PC-9 (cell line): ENCODE measurements at regions not wholly inside any gene's neighbourhood (a gene's known extent, or its start where the extent isn't known, plus 50 kb on each side); places are given as distances from the start of the nearest gene placed in this dataset.

ENCODE experiments used
- BruUV-seq: library from RNA; stranded (reverse); fragments of 400-500 nt; replicated peaks from 2 replicates; lab custom pipeline; 2021; lab: Mats Ljungman, UMichigan
- CTCF ChIA-PET: fragments of 300-600 bp; sonication (Branson Sonifier 250); formaldehyde crosslinking; loops from one replicate; lab custom pipeline; 2022; ENCODE audit warnings: antibody characterized with exemption; lab: Charles Lee
- POLR2A ChIA-PET: fragments of 300-600 bp; sonication (Branson Sonifier 250); formaldehyde crosslinking; loops from one replicate; lab custom pipeline; 2022; ENCODE audit warnings: antibody characterized with exemption; ENCODE audit not compliant: unreplicated experiment; lab: Charles Lee
- DNase-seq, 2 experiments: peaks; one replicate each; pipeline versions ENCODE4 v3.0.0 to v3.0.0-alpha.2; 2015 to 2022; ENCODE audit warnings: mixed read lengths in 1 of 2
- H2AFZ ChIP-seq: fragments of 200-600 bp; sonication (generic); 2 replicates; pipeline ENCODE4 v1.8.1; 2017; ENCODE audit warnings: antibody characterized with exemption
- H3F3A ChIP-seq: fragments of 200-600 bp; sonication (generic); 2 replicates; pipeline ENCODE4 v1.8.1; 2017; ENCODE audit warnings: antibody characterized with exemption, mild to moderate bottlenecking, low read depth; ENCODE audit not compliant: insufficient read depth
- H3K27ac ChIP-seq: fragments of 200-600 bp; sonication (generic); 2 replicates; pipeline ENCODE4 v1.6.1; 2016; ENCODE audit warnings: mixed run types
- H3K27me3 ChIP-seq: fragments of 200-600 bp; sonication (generic); 2 replicates; pipeline ENCODE4 v1.6.1; 2016; ENCODE audit warnings: low read depth, mixed run types; ENCODE audit not compliant: insufficient read depth
- H3K36me3 ChIP-seq: fragments of 200-600 bp; sonication (generic); 2 replicates; pipeline ENCODE4 v1.6.1; 2016; ENCODE audit warnings: low read depth, mixed run types
- H3K4me1 ChIP-seq: fragments of 200-600 bp; sonication (generic); replicated peaks from 2 replicates; pipeline ENCODE4 v1.6.1; 2016; ENCODE audit warnings: mixed run types; ENCODE audit not compliant: insufficient read depth
- H3K4me2 ChIP-seq: fragments of 200-600 bp; sonication (generic); 2 replicates; pipeline ENCODE4 v1.6.1; 2017; ENCODE audit warnings: mixed run types
- H3K4me3 ChIP-seq: fragments of 200-600 bp; sonication (generic); 2 replicates; pipeline ENCODE4 v1.6.1; 2016; ENCODE audit warnings: mixed run types
- H3K79me2 ChIP-seq: fragments of 200-600 bp; sonication (generic); 2 replicates; pipeline ENCODE4 v1.6.1; 2017; ENCODE audit warnings: low read depth, mixed run types
- H3K9me2 ChIP-seq: fragments of 200-600 bp; sonication (generic); 2 replicates; pipeline ENCODE4 v1.8.1; 2017; ENCODE audit warnings: mild to moderate bottlenecking; ENCODE audit not compliant: insufficient read depth
- H3K9me3 ChIP-seq: fragments of 200-600 bp; sonication (generic); 2 replicates; pipeline ENCODE4 v1.8.1; 2016; ENCODE audit warnings: low read depth; ENCODE audit not compliant: insufficient read depth
- H4K20me1 ChIP-seq: fragments of 200-600 bp; sonication (generic); 2 replicates; pipeline ENCODE4 v1.8.1; 2017; ENCODE audit not compliant: insufficient read depth
- EZH2 ChIP-seq: fragments of 200-600 bp; sonication (generic); IDR thresholded peaks from 2 replicates; pipeline ENCODE4 v1.8.0; 2017; ENCODE audit warnings: antibody characterized with exemption, low read depth
- intact Hi-C: fragments of 100-400 bp; cut with micrococcal nuclease; formaldehyde crosslinking; loops from one replicate; pipeline ENCODE4 v1.10.0; 2022; ENCODE audit not compliant: unreplicated experiment
- TF ChIP-seq, protein P1 (sequence below): fragments of 200-600 bp; sonication (generic); conservative IDR thresholded peaks from 2 replicates; pipeline ENCODE4 v1.6.1; 2017; ENCODE audit warnings: mixed run types, antibody characterized with exemption, mild to moderate bottlenecking, moderate library complexity

DNA sequence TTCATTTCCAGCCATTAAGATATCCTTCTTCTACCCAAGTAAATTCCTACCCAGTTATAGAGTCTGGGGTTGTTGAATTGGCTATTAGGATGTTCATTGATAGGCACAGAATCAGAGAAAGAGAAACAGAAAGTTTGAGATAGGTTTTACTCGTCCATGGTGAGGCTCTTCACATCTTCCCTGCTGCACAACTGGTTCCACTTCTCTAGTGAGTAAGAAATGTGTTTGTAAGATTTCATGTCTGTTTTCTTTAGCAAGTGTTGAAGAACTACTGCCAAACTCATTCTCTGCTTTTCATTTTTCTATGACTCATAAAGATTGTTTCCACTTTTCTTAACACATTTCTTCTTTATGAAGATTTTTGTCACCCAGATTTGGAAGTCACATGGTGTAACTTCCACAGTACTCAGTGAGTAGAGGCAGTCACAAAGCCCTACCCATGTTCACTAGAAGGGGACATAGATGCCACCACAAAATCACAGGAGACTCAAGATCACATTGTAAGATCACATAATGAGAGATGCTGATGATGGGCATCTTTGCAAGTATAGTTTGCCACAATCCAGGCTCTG lies 152.3 kb downstream of the SNX7 start:
- H4K20me1 ChIP-seq, result no peaks in the 10 kb centered on the region
- intact Hi-C loops, result no loop called here
- no peaks in the 10 kb centered on the region for H3K4me1 ChIP-seq
- H3K9me3 ChIP-seq, result no peaks in the 10 kb centered on the region; the same call in 1 of the 2 replicates
- CTCF ChIA-PET, result no interaction called here
- POLR2A ChIA-PET, result no interaction called here
- no peak for DNase-seq
- no peak overlapping the region for H3K4me3 ChIP-seq
- H3K9me2 ChIP-seq, result no peaks in the 10 kb centered on the region
- no peak overlapping the region for H3K27ac ChIP-seq
- no peaks in the 10 kb centered on the region for H3K36me3 ChIP-seq
- no peak overlapping the region for H2AFZ ChIP-seq
- no peaks in the 10 kb centered on the region for H3K27me3 ChIP-seq
- no TSS peak for BruUV-seq
- H3F3A ChIP-seq, result no peaks in the 10 kb centered on the region
- no peak overlapping the region for H3K4me2 ChIP-seq
- no peaks in the 10 kb centered on the region for H3K79me2 ChIP-seq
- no peak for TF ChIP-seq EZH2
- TF ChIP-seq, protein P1, sequence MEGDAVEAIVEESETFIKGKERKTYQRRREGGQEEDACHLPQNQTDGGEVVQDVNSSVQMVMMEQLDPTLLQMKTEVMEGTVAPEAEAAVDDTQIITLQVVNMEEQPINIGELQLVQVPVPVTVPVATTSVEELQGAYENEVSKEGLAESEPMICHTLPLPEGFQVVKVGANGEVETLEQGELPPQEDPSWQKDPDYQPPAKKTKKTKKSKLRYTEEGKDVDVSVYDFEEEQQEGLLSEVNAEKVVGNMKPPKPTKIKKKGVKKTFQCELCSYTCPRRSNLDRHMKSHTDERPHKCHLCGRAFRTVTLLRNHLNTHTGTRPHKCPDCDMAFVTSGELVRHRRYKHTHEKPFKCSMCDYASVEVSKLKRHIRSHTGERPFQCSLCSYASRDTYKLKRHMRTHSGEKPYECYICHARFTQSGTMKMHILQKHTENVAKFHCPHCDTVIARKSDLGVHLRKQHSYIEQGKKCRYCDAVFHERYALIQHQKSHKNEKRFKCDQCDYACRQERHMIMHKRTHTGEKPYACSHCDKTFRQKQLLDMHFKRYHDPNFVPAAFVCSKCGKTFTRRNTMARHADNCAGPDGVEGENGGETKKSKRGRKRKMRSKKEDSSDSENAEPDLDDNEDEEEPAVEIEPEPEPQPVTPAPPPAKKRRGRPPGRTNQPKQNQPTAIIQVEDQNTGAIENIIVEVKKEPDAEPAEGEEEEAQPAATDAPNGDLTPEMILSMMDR, result no peak

DNA sequence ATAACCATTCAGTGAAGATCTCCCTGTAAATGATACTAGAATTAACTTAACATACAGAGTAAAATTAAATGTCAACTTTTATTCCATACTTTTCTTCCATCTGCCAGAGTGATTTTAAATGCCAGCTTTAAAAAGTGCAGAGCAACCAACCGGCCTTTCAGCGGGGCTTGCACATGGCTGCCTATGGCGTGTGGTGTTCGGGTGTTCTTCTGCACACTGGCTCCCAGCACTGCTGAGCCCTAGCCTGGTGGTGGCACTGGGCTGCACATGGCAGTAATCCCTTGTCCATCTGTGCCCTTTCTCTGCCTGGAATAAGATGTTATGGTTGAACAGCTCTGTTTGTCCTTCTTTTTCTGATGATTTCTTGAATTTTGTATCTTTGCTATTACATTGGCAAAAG lies 156.3 kb downstream of the SNX7 start:
- Histone ChIP-seq H3K9me3 (no peaks in the 10 kb centered on the region), H3K27me3 (no peaks in the 10 kb centered on the region), H3K4me2 (no peak overlapping the region), H3K27ac (no peak overlapping the region), H3K4me1 (no peaks in the 10 kb centered on the region), H3K4me3 (no peak overlapping the region), H3K36me3 (no peaks in the 10 kb centered on the region), H4K20me1 (no peaks in the 10 kb centered on the region), H3K79me2 (no peaks in the 10 kb centered on the region), H3K9me2 (no peaks in the 10 kb centered on the region; the same call in 1 of the 2 replicates), H2AFZ (no peak overlapping the region), H3F3A (no peaks in the 10 kb centered on the region)
- no peak for DNase-seq
- ChIA-PET CTCF (no interaction called here), POLR2A (no interaction called here)
- no TSS peak for BruUV-seq
- TF ChIP-seq EZH2, result no peak
- TF ChIP-seq, protein P1, result no peak
- intact Hi-C loops, result no loop called here

DNA sequence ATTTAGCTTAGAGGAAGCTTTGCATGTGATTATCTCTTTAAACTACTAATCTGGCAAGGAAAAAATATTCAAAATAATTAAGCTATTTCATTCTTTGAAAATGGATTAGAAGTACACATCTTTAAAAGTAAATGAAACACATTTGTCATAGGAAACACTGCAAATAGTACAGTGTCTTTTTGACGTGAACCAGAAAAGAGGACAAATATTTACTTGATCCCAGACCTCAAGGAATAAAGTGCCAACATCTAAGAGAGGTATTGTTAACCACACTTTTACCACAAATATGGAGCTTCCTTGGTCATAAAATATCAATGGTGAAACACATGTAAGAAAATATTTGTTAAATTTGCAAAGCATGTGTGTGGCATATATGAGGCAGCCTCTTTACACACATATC lies 159.9 kb downstream of the SNX7 start:
- Histone ChIP-seq H3F3A (no peaks in the 10 kb centered on the region), H3K27me3 (no peaks in the 10 kb centered on the region), H4K20me1 (no peaks in the 10 kb centered on the region), H3K36me3 (no peaks in the 10 kb centered on the region), H2AFZ (0 out of 2 replicates have a peak overlapping the region, but pooled peaks have one; percentile 2), H3K4me2 (no peak overlapping the region), H3K9me2 (no peaks in the 10 kb centered on the region; the same call in 1 of the 2 replicates), H3K79me2 (no peaks in the 10 kb centered on the region), H3K4me1 (no peaks in the 10 kb centered on the region), H3K4me3 (no peak overlapping the region), H3K9me3 (no peaks in the 10 kb centered on the region), H3K27ac (no peak overlapping the region)
- intact Hi-C loops, result no loop called here
- TF ChIP-seq, protein P1, result no peak
- DNase-seq, result no peak
- ChIA-PET CTCF (no interaction called here), POLR2A (no interaction called here)
- no TSS peak for BruUV-seq
